ENCODE measurements at regions not wholly inside any gene's neighbourhood (a gene's known extent, or its start where the extent isn't known, plus 50 kb on each side); places are given as distances from the start of the nearest gene placed in this dataset.
"Not testable (repeated sequence)": the region's sequence is repeated elsewhere in the genome, so short reads cannot be mapped to it uniquely, and the experiment has no call there.

DNA sequence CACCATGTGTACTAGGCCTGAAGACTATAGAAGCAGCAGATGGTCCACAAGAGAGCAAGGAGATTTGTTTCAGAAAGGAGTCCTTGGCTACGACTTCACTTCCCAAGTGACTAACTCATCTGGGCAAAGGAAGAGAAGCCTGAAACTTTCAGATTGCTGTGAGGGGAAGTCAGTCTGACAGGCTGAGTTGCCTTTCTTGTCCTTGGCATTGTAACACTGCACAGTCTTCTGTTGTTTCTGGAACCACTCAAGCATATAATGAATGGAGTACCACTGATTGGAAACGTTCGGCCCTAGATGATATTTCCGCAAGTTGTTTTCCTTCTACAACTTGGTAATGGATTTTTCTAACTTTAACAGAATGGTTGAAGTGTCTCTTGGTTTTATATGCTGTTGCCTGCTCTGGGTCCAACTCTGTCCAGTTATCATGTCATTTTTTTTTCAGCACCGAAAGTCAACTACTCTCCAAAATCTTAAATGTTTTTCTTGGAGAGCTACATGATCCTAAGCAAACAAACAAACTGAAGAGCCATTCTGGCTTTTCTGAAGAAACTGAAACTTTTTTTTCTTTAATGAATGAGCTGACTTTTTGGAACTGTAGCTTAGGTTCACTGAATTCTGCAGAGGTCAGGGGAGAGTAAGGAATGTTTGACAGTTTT lies 685.7 kb downstream of the MECOM start:
- peak; percentile 34 for DNase-seq (ENCODE audit: extremely low read depth, low read depth, low spot score)

DNA sequence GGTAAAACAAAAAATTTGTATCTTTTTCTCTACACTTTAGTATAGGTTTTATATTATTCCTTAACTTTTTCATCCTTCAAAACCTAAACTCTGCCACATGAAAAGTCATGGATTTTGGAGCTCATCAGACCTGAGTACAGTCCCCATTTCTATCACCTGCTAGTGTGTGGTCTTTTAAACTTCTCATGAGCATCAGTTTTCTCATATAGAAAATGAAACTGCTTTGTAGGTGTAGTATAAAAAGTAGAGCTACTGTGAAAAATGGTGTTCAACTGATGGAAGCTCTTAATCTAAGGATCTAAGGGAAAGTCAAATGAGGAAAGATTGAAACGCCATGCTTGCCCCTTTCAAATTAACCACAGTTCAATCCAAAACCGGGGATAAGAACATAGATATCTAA lies 686.5 kb downstream of the MECOM start:
- DNase-seq (ENCODE audit: extremely low read depth, low read depth, low spot score): no peak

DNA sequence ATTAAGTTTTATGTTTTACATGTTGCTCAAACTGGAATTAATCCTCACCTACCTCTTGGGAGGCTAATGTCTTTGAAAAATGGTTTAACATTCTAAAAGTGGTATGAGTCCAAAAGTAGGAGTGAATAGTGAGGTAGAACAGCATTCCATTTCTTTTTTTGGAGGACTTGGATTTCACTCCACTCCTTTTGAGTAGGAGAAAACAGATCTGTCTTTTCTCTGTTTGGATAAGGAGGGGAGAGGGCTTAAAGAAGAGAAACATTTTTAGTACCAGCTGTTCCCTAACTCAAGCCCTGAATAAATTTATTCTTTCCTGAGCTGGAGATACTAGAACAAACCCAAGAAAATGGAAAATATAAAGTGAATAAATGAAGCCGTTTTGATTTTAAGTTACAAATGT lies 687.9 kb downstream of the MECOM start:
- DNase-seq (ENCODE audit: extremely low read depth, low read depth, low spot score): no peak

DNA sequence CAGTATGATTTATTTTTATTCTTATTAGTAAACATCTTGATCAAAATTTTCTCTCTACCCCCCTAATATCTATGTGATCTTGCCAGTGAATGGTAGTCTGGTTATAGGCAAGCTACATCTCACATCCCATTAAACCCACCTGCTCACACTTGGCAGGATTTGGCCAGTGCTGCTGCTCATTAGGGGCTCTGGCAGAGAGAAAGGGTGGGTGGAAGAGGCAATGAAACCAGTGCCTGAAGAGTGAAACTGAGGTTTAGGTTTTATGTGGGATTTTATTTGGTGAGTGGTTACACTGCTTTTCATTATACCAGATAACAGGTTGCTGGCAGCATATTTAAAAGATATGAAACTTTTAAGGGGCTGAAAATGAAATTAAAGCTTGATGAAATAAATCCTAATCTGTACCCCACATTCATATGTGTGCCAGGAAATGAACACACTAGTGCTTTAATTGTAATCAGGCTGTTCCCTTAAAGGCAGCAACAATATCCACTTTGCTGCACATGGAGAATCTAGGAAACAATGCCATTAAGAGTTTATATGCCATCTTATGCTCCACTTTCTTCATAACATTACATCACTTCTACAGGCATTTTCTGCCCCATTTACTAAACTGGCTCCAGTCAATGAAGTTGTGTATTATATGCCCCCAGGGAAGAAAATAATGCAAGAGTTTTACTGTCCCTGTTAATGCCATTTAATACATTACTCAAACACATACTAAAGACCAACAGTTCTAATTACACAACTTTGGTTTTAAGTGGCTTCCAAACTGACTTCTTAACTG lies 688.7 kb downstream of the MECOM start:
- DNase-seq (ENCODE audit: extremely low read depth, low read depth, low spot score): no peak

DNA sequence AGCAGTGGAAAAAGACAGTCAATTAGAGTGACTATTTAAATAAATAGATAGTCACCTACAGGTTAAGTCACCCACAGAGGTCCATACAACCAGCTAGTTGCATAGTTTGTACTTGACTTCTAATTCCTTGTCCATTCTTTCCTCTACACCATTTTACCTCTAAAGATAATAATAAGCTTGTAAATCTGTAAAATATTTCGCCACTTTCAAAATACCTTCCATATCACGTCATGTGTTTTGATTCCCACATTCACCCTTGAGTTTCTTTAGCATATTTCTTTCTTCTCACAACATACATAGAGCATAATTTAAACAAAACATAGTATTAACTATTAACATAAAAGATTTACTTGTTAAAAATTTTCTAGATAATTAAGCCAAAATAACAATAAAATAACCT lies 689.6 kb downstream of the MECOM start:
- no peak for DNase-seq (ENCODE audit: extremely low read depth, low read depth, low spot score)

DNA sequence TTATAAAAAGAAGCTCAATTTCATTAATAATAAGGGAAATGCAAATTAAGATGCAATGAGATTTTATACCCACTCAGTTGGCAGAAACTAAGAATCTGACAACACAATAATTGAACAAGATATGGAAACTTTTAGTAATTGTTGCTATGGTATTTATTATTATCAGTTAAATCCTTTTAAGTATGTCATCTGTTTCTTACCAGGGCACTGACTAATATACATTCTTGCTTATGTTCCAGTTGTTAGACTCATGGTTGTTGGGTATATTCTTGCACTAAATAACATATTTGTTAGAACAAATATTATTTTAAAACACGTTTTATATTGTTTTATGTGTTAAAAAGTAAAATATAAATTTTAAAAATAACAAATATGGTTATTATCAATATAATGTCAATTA lies 690.3 kb downstream of the MECOM start:
- DNase-seq (ENCODE audit: extremely low read depth, low read depth, low spot score): no peak

DNA sequence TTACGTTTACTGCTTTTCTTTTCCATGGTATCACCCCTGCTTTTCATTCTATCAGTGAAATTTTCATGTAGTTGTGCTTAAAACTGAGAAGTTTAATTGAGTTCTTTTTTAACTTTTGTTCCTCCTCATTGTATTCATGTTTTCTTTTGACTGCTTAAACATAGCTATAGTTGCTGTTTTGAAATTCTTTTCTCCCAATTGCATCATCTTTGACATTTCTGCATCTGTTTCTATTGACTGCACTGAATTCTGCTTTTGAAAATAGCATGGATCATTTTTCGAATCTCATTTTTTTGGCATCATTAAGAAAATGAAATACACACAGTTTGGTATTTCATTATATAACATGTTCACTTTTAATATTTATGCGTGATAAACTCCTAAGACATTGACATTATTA lies 694.9 kb downstream of the MECOM start:
- no peak for DNase-seq (ENCODE audit: extremely low read depth, low read depth, low spot score)

DNA sequence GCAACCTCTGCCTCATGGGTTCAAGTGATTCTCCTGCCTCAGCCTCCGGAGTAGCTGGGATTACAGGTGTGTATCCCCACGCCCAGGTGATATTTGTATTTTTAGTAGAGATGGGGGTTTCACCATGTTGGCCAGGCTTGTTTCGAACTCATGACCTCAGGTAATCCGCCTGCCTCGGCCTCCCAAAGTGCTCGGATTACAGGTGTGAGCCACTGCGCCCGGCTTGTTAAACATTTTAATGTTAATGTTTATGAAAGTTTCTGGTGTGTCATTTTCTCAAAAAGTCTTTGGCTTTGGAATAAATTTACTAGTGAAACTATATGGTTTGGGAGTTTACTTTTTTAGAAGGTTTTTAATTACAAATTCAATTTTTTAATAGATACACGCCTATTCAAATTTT lies 698.8 kb downstream of the MECOM start:
- DNase-seq (ENCODE audit: extremely low read depth, low read depth, low spot score): no peak

DNA sequence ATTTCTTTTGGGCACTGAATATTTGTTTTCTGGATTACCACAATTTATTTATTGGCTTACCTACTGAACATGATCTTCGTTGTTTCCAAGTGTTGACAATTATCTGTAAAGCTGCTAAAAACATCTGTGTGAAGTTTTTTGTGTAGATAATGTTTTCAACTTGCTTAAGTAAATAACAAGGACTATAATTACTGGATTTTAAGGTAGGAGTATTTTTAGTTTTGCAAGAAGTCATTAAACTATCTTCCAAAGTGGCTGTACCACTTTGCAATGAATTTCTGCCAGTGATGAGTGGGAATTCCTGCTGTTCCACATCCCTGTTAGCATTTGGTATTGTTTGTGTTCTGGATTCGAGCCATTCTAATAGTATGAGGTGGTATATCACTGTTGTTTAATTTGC lies 702.2 kb downstream of the MECOM start:
- DNase-seq (ENCODE audit: extremely low read depth, low read depth, low spot score): no peak

DNA sequence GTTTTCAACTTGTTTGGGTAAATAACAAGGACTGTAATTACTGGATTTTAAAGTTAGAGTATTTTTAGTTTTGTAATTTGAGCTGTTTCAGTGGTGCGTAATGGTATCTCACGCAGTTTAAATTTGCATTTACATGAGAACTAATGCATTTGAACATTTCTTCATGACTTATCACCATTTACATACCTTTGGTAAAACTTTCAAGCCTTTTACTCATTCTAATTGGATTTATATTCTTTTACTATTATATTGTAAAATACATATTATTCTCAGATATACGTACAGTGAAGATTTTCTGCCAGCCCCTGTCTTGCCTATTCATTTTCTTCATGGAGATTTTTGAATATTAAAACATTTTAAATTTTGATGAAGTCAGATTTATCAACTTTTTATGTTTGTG lies 703.8 kb downstream of the MECOM start:
- no peak for DNase-seq (ENCODE audit: extremely low read depth, low read depth, low spot score)

DNA sequence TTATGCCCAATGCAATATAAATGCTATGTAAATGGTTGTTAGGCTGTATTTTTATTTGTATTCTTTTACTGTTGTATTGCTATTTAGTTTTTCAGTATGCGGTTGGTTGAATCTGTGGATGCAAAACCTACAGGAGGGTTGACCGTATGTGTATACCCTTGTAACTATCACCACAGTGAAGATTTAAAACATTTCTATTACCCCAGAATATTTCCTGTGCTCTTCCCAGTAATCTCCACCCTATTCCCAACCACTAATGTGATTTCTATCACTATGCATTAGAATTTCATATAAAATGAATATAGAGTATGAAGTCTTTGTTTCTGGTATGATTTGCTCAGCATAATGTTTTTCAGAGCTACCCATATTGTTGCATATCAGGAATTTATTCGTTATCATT lies 705.0 kb downstream of the MECOM start:
- DNase-seq (ENCODE audit: extremely low read depth, low read depth, low spot score): no peak

DNA sequence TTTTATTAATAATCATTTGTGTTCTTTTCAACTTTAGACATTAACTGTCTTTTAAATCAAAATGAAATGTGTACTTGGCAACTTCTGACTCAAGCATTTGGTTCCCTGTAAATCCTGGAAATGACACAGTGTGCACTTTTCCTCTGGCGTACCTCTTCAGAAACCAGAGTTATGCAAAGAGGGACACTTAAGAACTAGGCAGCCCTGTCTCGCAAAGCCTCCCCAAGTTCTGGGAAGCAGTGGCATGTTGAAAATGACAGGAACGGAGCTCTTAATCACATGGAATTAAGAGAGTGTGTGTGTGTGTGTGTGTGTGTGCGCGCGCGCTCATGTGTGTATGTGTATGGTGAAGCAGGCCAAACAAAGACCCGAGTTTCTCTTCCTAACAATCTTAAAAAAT lies 707.4 kb downstream of the MECOM start:
- no peak for DNase-seq (ENCODE audit: extremely low read depth, low read depth, low spot score)

DNA sequence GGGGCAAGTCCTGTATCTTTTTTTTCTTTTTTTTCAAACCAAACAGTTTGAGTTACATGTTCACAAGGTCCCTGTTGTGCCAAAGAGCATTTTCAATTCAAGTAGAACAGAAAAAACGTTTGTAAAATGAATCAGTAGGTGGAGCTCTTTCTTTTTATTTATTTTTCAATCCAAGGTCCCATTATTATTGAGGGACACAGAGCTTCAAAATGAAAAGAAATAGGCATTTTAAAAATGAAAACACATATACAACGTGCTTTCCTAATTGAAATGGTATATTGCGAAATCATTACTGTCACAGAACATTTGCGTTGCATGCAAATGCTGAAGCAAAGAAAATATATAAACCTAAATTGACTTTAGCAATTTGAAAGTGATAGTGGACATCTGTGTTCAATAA lies 711.0 kb downstream of the MECOM start:
- DNase-seq (ENCODE audit: extremely low read depth, low read depth, low spot score): peak; percentile 20

DNA sequence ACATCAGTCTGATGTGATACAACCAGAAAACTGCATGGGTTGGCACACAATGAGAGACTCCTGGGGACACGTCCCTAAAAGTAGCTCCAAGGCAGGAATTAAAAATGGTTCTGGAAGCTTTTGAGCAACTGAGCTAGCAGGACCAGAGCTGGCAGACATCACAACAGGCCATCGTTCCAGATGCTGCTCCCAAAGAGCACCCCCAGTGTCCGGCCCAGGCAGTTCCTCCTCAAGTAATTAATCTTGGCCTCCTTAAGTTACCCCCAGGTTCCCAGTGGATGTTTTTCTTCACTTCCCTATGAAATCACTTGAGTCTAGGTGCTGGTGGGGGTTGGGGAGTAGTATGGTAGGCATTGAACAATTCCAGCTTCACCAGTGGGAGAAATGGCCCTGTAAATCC lies 711.6 kb downstream of the MECOM start:
- no peak for DNase-seq (ENCODE audit: extremely low read depth, low read depth, low spot score)

DNA sequence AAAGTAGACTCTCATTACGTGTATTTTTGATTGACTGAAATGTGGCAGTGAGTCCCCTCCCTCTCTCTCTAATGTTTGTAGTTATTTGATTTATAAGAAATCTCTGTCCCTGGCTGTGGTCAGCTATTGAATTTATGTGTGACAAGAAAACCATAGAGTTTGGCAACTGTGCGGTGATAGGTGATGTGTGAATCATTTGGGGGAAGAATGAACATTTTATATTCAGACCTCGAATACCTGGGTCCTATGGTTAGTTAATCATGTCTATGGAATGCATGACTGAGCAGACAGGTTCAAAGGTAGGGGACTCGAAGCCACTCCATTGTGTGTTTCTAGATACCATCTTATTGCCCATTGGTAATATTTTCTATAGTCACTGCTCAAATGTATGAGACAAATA lies 712.1 kb downstream of the MECOM start:
- no peak for DNase-seq (ENCODE audit: extremely low read depth, low read depth, low spot score)

DNA sequence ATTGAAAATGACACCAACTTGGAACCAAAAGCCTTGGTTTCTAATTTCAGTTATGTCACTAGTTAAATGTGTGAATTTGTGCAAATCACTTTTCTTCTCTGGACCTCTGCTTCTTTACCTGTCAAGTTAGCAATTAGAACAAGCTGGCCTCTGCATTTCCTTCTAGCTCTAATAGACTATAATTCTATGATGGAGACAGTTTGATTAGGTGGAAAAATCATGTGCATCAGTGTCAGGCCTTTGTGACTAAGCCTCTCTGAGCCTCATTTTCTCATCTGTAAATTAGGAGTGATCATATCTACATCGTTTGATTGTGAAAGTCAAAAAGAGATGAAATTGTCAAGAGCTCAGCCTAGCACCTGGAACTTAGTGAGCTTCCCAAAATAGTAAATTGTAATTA lies 712.9 kb downstream of the MECOM start:
- no peak for DNase-seq (ENCODE audit: extremely low read depth, low read depth, low spot score)

DNA sequence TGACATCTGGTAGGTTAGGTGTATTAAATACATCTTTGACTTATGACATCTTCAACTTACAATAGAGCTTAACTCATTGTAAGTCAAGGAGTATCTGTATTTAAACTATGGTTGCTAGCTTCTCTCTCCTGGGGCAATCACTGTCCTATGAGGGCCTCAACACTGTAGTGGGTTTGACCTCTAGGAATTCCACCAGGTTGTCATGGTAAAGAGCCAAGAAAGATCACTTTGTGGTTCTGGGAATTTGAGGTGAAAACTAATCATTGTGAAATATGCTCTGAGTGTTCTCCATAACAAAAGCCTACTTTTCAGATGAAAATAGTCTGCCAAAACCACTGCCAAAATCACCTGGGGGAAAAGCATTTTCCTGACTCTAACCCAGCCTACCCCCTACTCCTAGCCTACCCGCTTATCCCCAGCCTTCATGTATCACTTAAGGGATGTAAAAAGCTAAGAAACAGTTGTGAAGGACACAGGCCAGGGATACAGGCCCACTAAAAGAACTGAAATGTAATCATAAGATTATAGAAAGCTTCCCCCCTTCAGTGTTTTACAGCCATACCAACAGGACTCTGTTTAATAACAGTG lies 723.8 kb downstream of the MECOM start:
- DNase-seq (ENCODE audit: extremely low read depth, low read depth, low spot score): no peak

DNA sequence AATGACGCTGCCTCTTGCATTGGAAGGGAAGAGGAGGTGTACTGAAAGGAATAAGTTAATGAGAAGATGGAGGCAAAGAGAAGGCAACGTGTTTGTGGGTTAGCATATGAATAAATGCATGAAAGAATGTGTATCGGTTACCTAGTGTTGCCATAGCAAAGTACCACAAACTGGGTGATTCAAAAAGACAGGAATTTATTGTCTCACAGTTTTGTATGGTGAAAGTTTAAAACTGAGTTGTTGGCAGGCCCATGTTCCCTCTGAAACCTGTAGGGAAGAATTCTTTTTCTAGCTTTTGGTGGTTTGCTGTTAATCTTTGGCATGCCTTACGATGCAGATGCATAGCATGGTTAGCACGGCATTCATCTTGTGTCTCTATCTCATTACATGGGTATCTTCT lies 729.9 kb downstream of the MECOM start:
- DNase-seq (ENCODE audit: extremely low read depth, low read depth, low spot score): no peak

DNA sequence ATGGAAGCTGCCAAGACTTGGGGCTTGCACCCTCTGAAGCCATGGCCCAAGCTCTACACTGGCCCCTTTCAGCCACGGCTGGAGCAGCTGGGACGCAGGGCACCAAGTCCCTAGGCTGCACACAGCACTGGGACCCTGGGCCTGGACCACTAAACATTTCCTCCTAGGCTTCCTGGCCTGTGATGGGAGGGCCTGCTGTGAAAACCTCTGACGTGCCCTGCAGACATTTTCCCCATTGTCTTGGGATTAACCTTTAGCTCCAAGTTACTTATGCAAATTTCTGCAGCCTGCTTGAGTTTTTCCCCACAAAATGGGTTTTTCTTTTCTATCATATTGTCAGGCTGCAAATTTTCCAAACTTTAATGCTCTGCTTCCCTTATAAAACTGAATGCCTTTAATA lies 733.5 kb downstream of the MECOM start:
- not testable (repeated sequence) for DNase-seq (ENCODE audit: extremely low read depth, low read depth, low spot score)

DNA sequence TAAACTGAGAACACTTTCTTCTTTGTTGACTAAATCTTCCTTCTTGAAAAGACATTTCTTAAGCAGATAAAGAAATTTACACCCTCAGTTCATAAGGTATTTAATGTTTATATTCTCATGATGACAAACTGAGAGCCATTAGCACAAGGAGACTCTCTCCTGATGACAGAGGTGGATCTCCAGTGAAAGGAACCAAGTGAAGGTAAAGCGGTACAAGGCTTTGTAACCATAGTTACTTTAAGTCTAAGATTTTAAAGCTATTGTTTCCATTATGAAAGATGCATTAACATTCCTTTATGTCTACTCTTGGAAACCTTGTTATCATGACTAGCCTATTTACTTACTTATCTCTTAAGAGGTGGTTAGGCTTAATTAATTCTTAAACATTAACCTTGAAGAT lies 737.1 kb downstream of the MECOM start:
- DNase-seq (ENCODE audit: extremely low read depth, low read depth, low spot score): no peak

DNA sequence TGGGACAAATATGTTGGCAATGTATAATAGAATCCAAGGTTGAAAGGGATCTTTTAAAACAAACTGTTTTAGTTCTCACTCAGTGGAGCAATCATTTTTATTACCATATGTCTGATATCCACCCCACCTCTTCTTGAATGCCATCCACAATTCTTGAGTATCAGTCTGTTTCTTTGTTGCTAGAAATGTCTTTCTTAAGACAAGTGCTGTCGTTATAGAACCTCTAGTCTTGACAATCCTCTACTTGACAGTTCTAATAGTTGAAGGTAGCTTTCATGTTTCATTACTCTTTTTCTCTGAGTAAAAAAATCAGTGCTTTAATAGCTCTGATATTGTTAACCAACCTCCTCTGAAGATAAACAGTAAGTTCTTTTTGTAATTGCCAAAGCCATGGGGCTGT lies 737.9 kb downstream of the MECOM start:
- DNase-seq (ENCODE audit: extremely low read depth, low read depth, low spot score): no peak

DNA sequence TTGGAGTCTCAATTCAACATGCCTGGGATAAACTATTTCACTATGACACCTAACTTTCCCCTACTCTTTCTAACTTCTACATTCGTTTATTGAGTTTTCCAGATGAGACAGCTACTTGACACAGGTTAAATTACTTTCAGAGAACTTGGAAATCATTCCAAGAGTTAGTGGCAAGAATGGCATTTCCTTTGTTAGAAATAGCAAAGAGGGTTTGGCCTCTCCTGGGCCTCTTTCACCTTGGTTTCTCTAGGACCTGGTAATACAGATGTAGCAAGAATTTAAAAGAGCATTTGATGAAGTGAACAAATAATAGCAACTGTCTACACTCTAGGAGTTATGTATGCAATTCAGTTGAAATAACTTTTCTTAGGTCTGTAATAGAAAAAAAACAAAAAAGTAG lies 748.9 kb downstream of the MECOM start:
- peak; percentile 7 for DNase-seq (ENCODE audit: extremely low read depth, low read depth, low spot score)
